HCT116 (cell line): ENCODE measurements at regions not wholly inside any gene's neighbourhood (a gene's known extent, or its start where the extent isn't known, plus 50 kb on each side); places are given as distances from the start of the nearest gene placed in this dataset.

Experiments
- ATAC-seq: fragments of 200-7000 bp; cut with Tn5 transposase; 2 replicates; pipeline ENCODE4 v1.9.1; 2020; ENCODE audit warnings: mild to moderate bottlenecking, moderate library complexity
- BruUV-seq: library from RNA; stranded (reverse); fragments of 400-500 nt; replicated peaks from 2 replicates; lab custom pipeline; 2021; lab: Mats Ljungman, UMichigan
- CTCF ChIA-PET: fragments of 300-600 bp; sonication (Branson Sonifier 250); formaldehyde crosslinking; loops from one replicate; lab custom pipeline; 2021; ENCODE audit warnings: antibody characterized with exemption; lab: Charles Lee
- POLR2A ChIA-PET: fragments of 300-600, 350-600 bp; sonication (Branson Sonifier 250); formaldehyde crosslinking; loops from one replicate; lab custom pipeline; 2021; ENCODE audit warnings: antibody characterized with exemption; lab: Charles Lee
- RAD21 ChIA-PET, 2 experiments: fragments of 300-600 bp; sonication (Branson Sonifier 250); formaldehyde crosslinking; loops; one replicate each; lab custom pipeline; 2023; ENCODE audit warnings: low total read pairs in 2 of 2; ENCODE audit not compliant: uncharacterized antibody in 2 of 2, unreplicated experiment in 2 of 2, low non-redundant PET in 1 of 2; lab: Charles Lee
- DNase-seq: peaks from one replicate; pipeline ENCODE4 v3.0.0-alpha.2; 2010; ENCODE audit warnings: low read depth, low spot score
- H2AFZ ChIP-seq: fragments of 200-600 bp; shearing (Covaris generic), sonication (generic); 2 replicates; pipeline ENCODE4 v1.6.1; 2017; ENCODE audit warnings: low read depth, mixed run types, mixed read lengths, antibody characterized with exemption, low read length; ENCODE audit not compliant: poor library complexity, severe bottlenecking
- H3K27ac ChIP-seq: 2 replicates; pipeline ENCODE4 v1.5.1; 2012; ENCODE audit warnings: low read depth, low read length
- H3K27me3 ChIP-seq: fragments of 200-600 bp; sonication (generic); 2 replicates; pipeline ENCODE4 v1.6.1; 2016; ENCODE audit warnings: mixed run types, low read length, mixed read lengths; ENCODE audit not compliant: insufficient read depth
- H3K36me3 ChIP-seq, 2 experiments: fragments of 200-500 bp in 1 of 2; fragments of 200-600 bp in 1 of 2; sonication (Bioruptor generic) in 1 of 2; sonication (generic) in 1 of 2; 2 replicates each; pipeline versions ENCODE4 v1.5.1 to v1.6.1; 2014 to 2016; ENCODE audit warnings: low read length in 2 of 2, inconsistent platforms in 1 of 2, mixed read lengths in 1 of 2, mixed run types in 1 of 2; ENCODE audit not compliant: insufficient read depth in 2 of 2, control insufficient read depth in 1 of 2
- H3K4me1 ChIP-seq, 2 experiments: fragments of 200-600 bp in 1 of 2; sonication (generic) in 1 of 2; 2 replicates each; pipeline versions ENCODE4 v1.5.1 to v1.6.1; 2012 to 2017; ENCODE audit warnings: low read length in 2 of 2, inconsistent platforms in 1 of 2, mild to moderate bottlenecking in 1 of 2, mixed read lengths in 1 of 2, mixed run types in 1 of 2, moderate library complexity in 1 of 2; ENCODE audit not compliant: insufficient read depth in 2 of 2, control insufficient read depth in 1 of 2
- H3K4me2 ChIP-seq: fragments of 200-600 bp; sonication (generic); 2 replicates; pipeline ENCODE4 v1.6.1; 2017; ENCODE audit warnings: mixed run types, low read length, mixed read lengths
- H3K4me3 ChIP-seq, 2 experiments: fragments of 200-600 bp in 1 of 2; sonication (generic) in 1 of 2; replicated peaks in 1 of 2; 2 replicates each; pipeline ENCODE4 v1.5.1; 2011 to 2016; ENCODE audit warnings: low read length in 2 of 2, control low read depth in 1 of 2, low read depth in 1 of 2, mild to moderate bottlenecking in 1 of 2, mixed read lengths in 1 of 2, mixed run types in 1 of 2
- H3K79me2 ChIP-seq: fragments of 200-600 bp; sonication (generic); 2 replicates; pipeline ENCODE4 v1.6.1; 2017; ENCODE audit warnings: mild to moderate bottlenecking, mixed run types, low read length, moderate library complexity, mixed read lengths; ENCODE audit not compliant: insufficient read depth
- H3K9ac ChIP-seq: fragments of 200-600 bp; sonication (generic); 2 replicates; pipeline ENCODE4 v1.6.1; 2016; ENCODE audit warnings: low read length, mixed read lengths
- H3K9me2 ChIP-seq: fragments of 200-600 bp; sonication (generic), shearing (Covaris generic); 2 replicates; pipeline ENCODE4 v1.6.1; 2017; ENCODE audit warnings: mixed run types, mild to moderate bottlenecking, moderate library complexity; ENCODE audit not compliant: insufficient read depth
- H3K9me3 ChIP-seq, 2 experiments: fragments of 200-500 bp in 1 of 2; fragments of 200-600 bp in 1 of 2; sonication (Bioruptor generic) in 1 of 2; sonication (generic) in 1 of 2; 2 replicates each; pipeline ENCODE4 v1.6.1; 2014 to 2017; ENCODE audit warnings: low read length in 2 of 2, mixed read lengths in 2 of 2, inconsistent platforms in 1 of 2, low read depth in 1 of 2, mild to moderate bottlenecking in 1 of 2, mixed run types in 1 of 2, moderate library complexity in 1 of 2; ENCODE audit not compliant: control insufficient read depth in 1 of 2, insufficient read depth in 1 of 2
- H4K20me1 ChIP-seq: fragments of 200-600 bp; sonication (generic), shearing (Covaris generic); 2 replicates; pipeline ENCODE4 v1.6.1; 2017; ENCODE audit warnings: mixed run types, mild to moderate bottlenecking, moderate library complexity; ENCODE audit not compliant: insufficient read depth
- CBX3 ChIP-seq: IDR thresholded peaks from 2 replicates; pipeline ENCODE4 v1.6.1; 2012; ENCODE audit warnings: low read depth
- CEBPB ChIP-seq: IDR thresholded peaks from 2 replicates; pipeline ENCODE4 v1.6.1; 2012; ENCODE audit warnings: low read depth
- EZH2 ChIP-seq: fragments of 200-600 bp; sonication (generic); IDR thresholded peaks from 2 replicates; pipeline ENCODE4 v1.6.1; 2017; ENCODE audit warnings: antibody characterized with exemption, mixed run types
- FOSL1 ChIP-seq: IDR thresholded peaks from 2 replicates; pipeline ENCODE4 v1.6.1; 2012; ENCODE audit warnings: low read depth
- JUND ChIP-seq: IDR thresholded peaks from 2 replicates; pipeline ENCODE4 v1.6.1; 2012
- POLR2A ChIP-seq: IDR thresholded peaks from 2 replicates; pipeline ENCODE4 v1.7.0; 2011; ENCODE audit warnings: borderline replicate concordance; ENCODE audit not compliant: insufficient read depth, insufficient read length; ENCODE audit errors: extremely low read depth
- POLR2AphosphoS5 ChIP-seq: IDR thresholded peaks from 2 replicates; pipeline ENCODE4 v1.6.1; 2011; ENCODE audit warnings: mild to moderate bottlenecking, low read depth, low read length, moderate library complexity
- RAD21 ChIP-seq: IDR thresholded peaks from 2 replicates; pipeline ENCODE4 v1.6.1; 2012; ENCODE audit warnings: low read depth, mild to moderate bottlenecking
- SIN3A ChIP-seq: IDR thresholded peaks from 2 replicates; pipeline ENCODE4 v1.6.1; 2012; ENCODE audit warnings: low read depth
- SRF ChIP-seq: IDR thresholded peaks from 2 replicates; pipeline ENCODE4 v1.6.1; 2012; ENCODE audit warnings: low read depth
- YY1 ChIP-seq: IDR thresholded peaks from 2 replicates; pipeline ENCODE4 v1.6.1; 2011; ENCODE audit warnings: low read length, low read depth, moderate library complexity, mild to moderate bottlenecking; ENCODE audit not compliant: insufficient replicate concordance; ENCODE audit errors: extremely low read depth
- ZNF274 ChIP-seq: fragments of 200-500 bp; sonication (Bioruptor generic); IDR thresholded peaks from 2 replicates; pipeline ENCODE4 v1.6.1; 2014; ENCODE audit warnings: mild to moderate bottlenecking, low read depth, low read length, inconsistent platforms
- intact Hi-C: fragments of 100-400 bp; cut with micrococcal nuclease; formaldehyde crosslinking; loops from 2 replicates; pipeline ENCODE4 v1.10.0; 2022
- TF ChIP-seq, protein P1 (sequence below): IDR thresholded peaks from 2 replicates; pipeline ENCODE4 v1.6.1; 2012
- TF ChIP-seq, protein P2 (sequence below): IDR thresholded peaks from 2 replicates; pipeline ENCODE4 v1.6.1; 2011; ENCODE audit warnings: mild to moderate bottlenecking, low read length, moderate library complexity; ENCODE audit not compliant: insufficient replicate concordance; ENCODE audit errors: extremely low read depth

DNA sequence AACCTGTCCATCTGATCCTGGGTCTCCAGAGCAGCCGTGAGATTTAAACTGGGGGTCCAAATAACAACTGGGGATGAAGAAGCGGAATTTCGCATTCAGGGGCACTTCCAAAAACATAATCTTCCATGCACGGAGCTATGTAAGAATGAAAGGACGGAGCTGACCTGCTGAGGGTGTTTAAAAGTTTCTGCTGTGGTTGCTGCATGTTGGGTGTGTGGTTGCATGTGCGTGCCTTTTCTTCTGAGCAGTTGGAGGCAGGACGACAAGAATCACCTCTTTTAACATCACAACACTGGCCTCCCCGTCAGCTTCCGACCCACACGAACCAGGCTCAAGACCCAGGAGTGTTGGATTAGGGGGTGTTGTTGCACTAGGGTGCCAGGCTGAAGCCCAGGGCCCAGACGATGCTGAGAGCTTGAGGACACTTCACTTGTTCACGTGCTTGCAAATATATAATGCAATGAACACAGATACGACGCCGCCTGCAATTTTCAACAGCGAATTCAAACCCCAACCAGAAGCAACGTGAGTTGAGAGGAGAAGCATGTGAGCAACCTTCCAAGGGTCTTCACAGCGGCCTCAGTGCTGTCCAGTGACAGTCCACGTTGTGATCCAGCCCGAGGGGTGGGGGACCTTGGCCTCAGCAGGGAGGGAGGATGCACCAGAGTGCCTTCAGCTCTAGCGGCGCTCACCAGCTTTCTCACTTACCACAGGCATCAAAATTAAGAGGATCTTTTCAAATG lies 76.0 kb upstream of the SALL3 start:
- intact Hi-C loops, result no loop called here
- ChIA-PET RAD21 (no interaction called here), POLR2A (no interaction called here), CTCF (no interaction called here)
- Histone ChIP-seq H3K79me2 (no peaks in the 10 kb centered on the region), H3K4me1 (no peaks in the 10 kb centered on the region), H3K36me3 (no peaks in the 10 kb centered on the region), H3K9me3 (no peaks in the 10 kb centered on the region), H3K9me2 (no peaks in the 10 kb centered on the region), H3K9ac (no peak overlapping the region), H2AFZ (no peak overlapping the region), H3K4me3 (no peak overlapping the region), H3K27me3 (peaks cover 17% of the 10 kb centered on the region; the same call in 1 of the 2 replicates), H3K27ac (no peak overlapping the region), H3K4me2 (no peak overlapping the region), H4K20me1 (no peaks in the 10 kb centered on the region)
- no peak for DNase-seq
- TF ChIP-seq JUND (no peak), EZH2 (no peak), CEBPB (no peak), FOSL1 (no peak), POLR2AphosphoS5 (no peak), RAD21 (no peak), SRF (no peak)
- no peak for ATAC-seq
- BruUV-seq, result no TSS peak

DNA sequence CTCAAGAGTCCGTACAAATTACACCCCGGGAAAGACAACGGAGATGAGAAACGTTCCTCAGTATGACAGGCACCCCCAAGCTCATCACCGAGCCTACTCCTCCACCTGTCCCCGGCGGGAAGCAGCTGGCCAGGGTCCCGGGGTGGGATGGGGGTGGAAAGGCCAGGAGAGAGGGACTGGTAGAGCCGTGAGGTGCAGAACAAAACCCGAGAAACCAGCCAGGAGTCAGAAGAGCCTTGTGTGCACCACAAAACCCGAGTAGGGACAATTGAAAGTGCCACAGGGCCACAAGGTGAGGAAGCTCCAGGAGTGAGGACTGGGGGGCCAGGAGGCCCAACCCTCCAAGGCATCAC lies 75.5 kb upstream of the SALL3 start:
- BruUV-seq, result no TSS peak
- RAD21 ChIA-PET, result no interaction called here
- H3K4me3 ChIP-seq, result no peak overlapping the region
- no peak for ATAC-seq
- peaks cover 17% of the 10 kb centered on the region; the same call in 1 of the 2 replicates for H3K27me3 ChIP-seq
- TF ChIP-seq, protein P1, sequence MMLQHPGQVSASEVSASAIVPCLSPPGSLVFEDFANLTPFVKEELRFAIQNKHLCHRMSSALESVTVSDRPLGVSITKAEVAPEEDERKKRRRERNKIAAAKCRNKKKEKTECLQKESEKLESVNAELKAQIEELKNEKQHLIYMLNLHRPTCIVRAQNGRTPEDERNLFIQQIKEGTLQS, result no peak
- TF ChIP-seq FOSL1, result no peak
- no peak for TF ChIP-seq ZNF274
- TF ChIP-seq, protein P2, sequence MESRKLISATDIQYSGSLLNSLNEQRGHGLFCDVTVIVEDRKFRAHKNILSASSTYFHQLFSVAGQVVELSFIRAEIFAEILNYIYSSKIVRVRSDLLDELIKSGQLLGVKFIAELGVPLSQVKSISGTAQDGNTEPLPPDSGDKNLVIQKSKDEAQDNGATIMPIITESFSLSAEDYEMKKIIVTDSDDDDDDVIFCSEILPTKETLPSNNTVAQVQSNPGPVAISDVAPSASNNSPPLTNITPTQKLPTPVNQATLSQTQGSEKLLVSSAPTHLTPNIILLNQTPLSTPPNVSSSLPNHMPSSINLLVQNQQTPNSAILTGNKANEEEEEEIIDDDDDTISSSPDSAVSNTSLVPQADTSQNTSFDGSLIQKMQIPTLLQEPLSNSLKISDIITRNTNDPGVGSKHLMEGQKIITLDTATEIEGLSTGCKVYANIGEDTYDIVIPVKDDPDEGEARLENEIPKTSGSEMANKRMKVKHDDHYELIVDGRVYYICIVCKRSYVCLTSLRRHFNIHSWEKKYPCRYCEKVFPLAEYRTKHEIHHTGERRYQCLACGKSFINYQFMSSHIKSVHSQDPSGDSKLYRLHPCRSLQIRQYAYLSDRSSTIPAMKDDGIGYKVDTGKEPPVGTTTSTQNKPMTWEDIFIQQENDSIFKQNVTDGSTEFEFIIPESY, result no peak
- TF ChIP-seq POLR2A, result no peak
- no peak for TF ChIP-seq CBX3
- TF ChIP-seq SRF, result no peak
- TF ChIP-seq SIN3A, result no peak
- TF ChIP-seq YY1, result no peak
- TF ChIP-seq JUND, result no peak
- no peaks in the 10 kb centered on the region for H3K9me3 ChIP-seq
- no peak overlapping the region for H3K9ac ChIP-seq
- intact Hi-C loops, result no loop called here
- no peaks in the 10 kb centered on the region for H3K36me3 ChIP-seq
- no peaks in the 10 kb centered on the region for H4K20me1 ChIP-seq
- H3K27ac ChIP-seq, result no peak overlapping the region
- DNase-seq, result no peak
- POLR2A ChIA-PET, result no interaction called here
- H3K4me1 ChIP-seq, result no peaks in the 10 kb centered on the region
- no peak overlapping the region for H2AFZ ChIP-seq
- H3K4me2 ChIP-seq, result no peak overlapping the region
- CTCF ChIA-PET, result no interaction called here
- H3K9me2 ChIP-seq, result no peaks in the 10 kb centered on the region
- H3K79me2 ChIP-seq, result no peaks in the 10 kb centered on the region
